ENCODE measurements at regions not wholly inside any gene's neighbourhood (a gene's known extent, or its start where the extent isn't known, plus 50 kb on each side); places are given as distances from the start of the nearest gene placed in this dataset.

GRCh38 chr1:47571952-47572351 lies 134.1 kb downstream of the FOXD2 start:
- DNase-seq (ENCODE audit: extremely low read depth, low read depth) = no peak
- no peak for TF ChIP-seq CTCF (IDR thresholded peaks at IDR 0.05; ENCODE audit: low read depth, low read length)

GRCh38 chr1:47572731-47573430 lies 135.0 kb downstream of the FOXD2 start:
- no peak for DNase-seq (ENCODE audit: extremely low read depth, low read depth)
- no peak for TF ChIP-seq CTCF (IDR thresholded peaks at IDR 0.05; ENCODE audit: low read depth, low read length)

- no peak for TF ChIP-seq CTCF (IDR thresholded peaks at IDR 0.05; ENCODE audit: low read depth, low read length)
These were observed 136.8 kb downstream of the FOXD2 start for GRCh38 chr1:47574451-47575165.

GRCh38 chr1:47575855-47576757 lies 138.3 kb downstream of the FOXD2 start:
- no peak for DNase-seq (ENCODE audit: extremely low read depth, low read depth)
- TF ChIP-seq CTCF (IDR thresholded peaks at IDR 0.05; ENCODE audit: low read depth, low read length) = no peak

More at GRCh38 chr1:47574451-47575165, 136.8 kb downstream of the FOXD2 start:
- no peak for DNase-seq (ENCODE audit: extremely low read depth, low read depth)

GRCh38 chr1:47576758-47577115 lies 138.9 kb downstream of the FOXD2 start:
- TF ChIP-seq CTCF (IDR thresholded peaks at IDR 0.05; ENCODE audit: low read depth, low read length) = no peak
- DNase-seq (ENCODE audit: extremely low read depth, low read depth) = no peak

GRCh38 chr1:47577303-47578025 lies 139.6 kb downstream of the FOXD2 start:
- no peak for TF ChIP-seq CTCF (IDR thresholded peaks at IDR 0.05; ENCODE audit: low read depth, low read length)
- DNase-seq (ENCODE audit: extremely low read depth, low read depth) = no peak

Measured in AG09319 (cell line).